WTC11 (cell line): ENCODE measurements at regions not wholly inside any gene's neighbourhood (a gene's known extent, or its start where the extent isn't known, plus 50 kb on each side); places are given as distances from the start of the nearest gene placed in this dataset.

ENCODE experiments used
- ATAC-seq: fragments of 200-7000 bp; cut with Tn5 transposase; 2 replicates; pipeline ENCODE4 v1.10.0; 2021; ENCODE audit warnings: mild to moderate bottlenecking, moderate library complexity
- CTCF ChIA-PET: fragments of 300-600 bp; sonication (Branson Sonifier 250); formaldehyde crosslinking; loops from one replicate; lab custom pipeline; 2021; ENCODE audit warnings: antibody characterized with exemption; lab: Charles Lee
- POLR2A ChIA-PET: fragments of 350-600 bp; sonication (Branson Sonifier 250); formaldehyde crosslinking; loops from one replicate; lab custom pipeline; 2021; ENCODE audit warnings: antibody characterized with exemption; lab: Charles Lee
- DNase-seq: peaks from one replicate; pipeline ENCODE4 v3.0.0; 2021; ENCODE audit warnings: low spot score
- H3K27ac Mint-ChIP-seq: 2 replicates; pipeline ENCODE4 v1.8.0; 2021; ENCODE audit warnings: mixed read lengths
- H3K27me3 Mint-ChIP-seq: 2 replicates; pipeline ENCODE4 v1.8.0; 2021; ENCODE audit warnings: low read depth, mild to moderate bottlenecking, moderate library complexity, mixed read lengths
- H3K36me3 Mint-ChIP-seq: 2 replicates; pipeline ENCODE4 v1.8.0; 2021; ENCODE audit warnings: mixed read lengths
- H3K4me1 Mint-ChIP-seq: 2 replicates; pipeline ENCODE4 v1.8.0; 2022; ENCODE audit warnings: mixed read lengths
- H3K4me3 Mint-ChIP-seq: 2 replicates; pipeline ENCODE4 v1.8.0; 2021; ENCODE audit warnings: mild to moderate bottlenecking, moderate library complexity, mixed read lengths
- H3K9me3 Mint-ChIP-seq: 2 replicates; pipeline ENCODE4 v1.8.0; 2021; ENCODE audit warnings: mixed read lengths
- FOXJ3 ChIP-seq: sonication (generic); formaldehyde crosslinking; IDR thresholded peaks from 2 replicates; pipeline ENCODE4 v1.9.0; 2021; ENCODE audit warnings: missing genetic modification reagents, mild to moderate bottlenecking, borderline replicate concordance
- GABPB1 ChIP-seq: sonication (generic); formaldehyde crosslinking; IDR thresholded peaks from 2 replicates; pipeline ENCODE4 v1.8.1; 2023; ENCODE audit warnings: mild to moderate bottlenecking, missing genetic modification reagents
- GTF2I ChIP-seq: fragments of 250-450 bp; sonication (Bioruptor Pico); conservative IDR thresholded peaks from 2 replicates; pipeline ENCODE4 v1.4.0; 2021; ENCODE audit warnings: mild to moderate bottlenecking
- NFATC4 ChIP-seq: fragments of 250-450 bp; sonication (Bioruptor Pico); IDR thresholded peaks from 2 replicates; pipeline ENCODE4 v1.9.0; 2021; ENCODE audit warnings: mild to moderate bottlenecking
- NFYB ChIP-seq: sonication (generic); formaldehyde crosslinking; conservative IDR thresholded peaks from 2 replicates; pipeline ENCODE4 v1.8.0; 2022; ENCODE audit warnings: low read depth, missing genetic modification reagents
- PRRX2 ChIP-seq: fragments of 250-450 bp; sonication (Bioruptor Pico); IDR thresholded peaks from 2 replicates; pipeline ENCODE4 v1.8.0; 2021; ENCODE audit warnings: mild to moderate bottlenecking
- TCF7 ChIP-seq: sonication (generic); formaldehyde crosslinking; IDR thresholded peaks from 2 replicates; pipeline ENCODE4 v1.8.0; 2022; ENCODE audit warnings: mild to moderate bottlenecking, low read depth, missing genetic modification reagents, moderate library complexity
- TEAD1 ChIP-seq: sonication (generic); formaldehyde crosslinking; IDR thresholded peaks from 2 replicates; pipeline ENCODE4 v1.8.0; 2022; ENCODE audit warnings: mild to moderate bottlenecking, missing genetic modification reagents
- USF1 ChIP-seq: sonication (generic); formaldehyde crosslinking; IDR thresholded peaks from 2 replicates; pipeline ENCODE4 v1.8.0; 2022; ENCODE audit warnings: mild to moderate bottlenecking, missing genetic modification reagents
- ZBTB21 ChIP-seq: sonication (generic); formaldehyde crosslinking; IDR thresholded peaks from 2 replicates; pipeline ENCODE4 v1.8.1; 2023; ENCODE audit warnings: mild to moderate bottlenecking, missing genetic modification reagents, borderline replicate concordance
- ZNF219 ChIP-seq: sonication (generic); formaldehyde crosslinking; IDR thresholded peaks from 2 replicates; pipeline ENCODE4 v1.8.0; 2023; ENCODE audit warnings: missing genetic modification reagents, mild to moderate bottlenecking, borderline replicate concordance
- ZNF232 ChIP-seq: sonication (generic); formaldehyde crosslinking; IDR thresholded peaks from 2 replicates; pipeline ENCODE4 v1.8.0; 2022; ENCODE audit warnings: mild to moderate bottlenecking, missing genetic modification reagents
- ZNF396 ChIP-seq: fragments of 250-450 bp; sonication (Bioruptor Pico); IDR thresholded peaks from 2 replicates; pipeline ENCODE4 v1.8.0; 2021; ENCODE audit warnings: mild to moderate bottlenecking, moderate library complexity, borderline replicate concordance
- ZNF423 ChIP-seq: fragments of 250-450 bp; sonication (Bioruptor Pico); IDR thresholded peaks from 2 replicates; pipeline ENCODE4 v2.1.2; 2022; ENCODE audit warnings: mild to moderate bottlenecking, moderate library complexity
- ZNF671 ChIP-seq: fragments of 250-450 bp; sonication (Bioruptor Pico); IDR thresholded peaks from 2 replicates; pipeline ENCODE4 v1.8.0; 2021; ENCODE audit warnings: mild to moderate bottlenecking
- TF ChIP-seq, protein P1 (sequence below): sonication (generic); formaldehyde crosslinking; IDR thresholded peaks from 2 replicates; pipeline ENCODE4 v1.8.0; 2022; ENCODE audit warnings: mild to moderate bottlenecking, missing genetic modification reagents
- TF ChIP-seq, protein P2 (sequence below): sonication (generic); formaldehyde crosslinking; IDR thresholded peaks from 2 replicates; pipeline ENCODE4 v1.8.0; 2022; ENCODE audit warnings: mild to moderate bottlenecking, missing genetic modification reagents
- TF ChIP-seq, protein P3 (sequence below): sonication (generic); formaldehyde crosslinking; IDR thresholded peaks from 2 replicates; pipeline ENCODE4 v1.8.1; 2022; ENCODE audit warnings: mild to moderate bottlenecking, moderate library complexity, missing genetic modification reagents
- TF ChIP-seq, protein P4 (sequence below): sonication (generic); formaldehyde crosslinking; IDR thresholded peaks from 2 replicates; pipeline ENCODE4 v1.8.1; 2022; ENCODE audit warnings: low read depth, missing genetic modification reagents, borderline replicate concordance

- no peak for TF ChIP-seq ZNF219
- TF ChIP-seq TEAD1 (CRISPR knock-in tag): no peak
- TF ChIP-seq FOXJ3 (CRISPR knock-in tag): no peak
- no peak for TF ChIP-seq GTF2I
- TF ChIP-seq, all 79 proteins: peak for 0
These were observed 187.6 kb downstream of the C11orf87 start (continued) for GRCh38 chr11:109609454-109610185.

- Mint-ChIP-seq H3K27me3 (no peaks in the 10 kb centered on the region), H3K4me3 (no peak overlapping the region), H3K4me1 (no peaks in the 10 kb centered on the region), H3K9me3 (peaks cover 7% of the 10 kb centered on the region), H3K27ac (no peak overlapping the region), H3K36me3 (no peaks in the 10 kb centered on the region)
- ChIA-PET POLR2A (no interaction called here), CTCF (no interaction called here)
- ATAC-seq (no peak), DNase-seq (no peak)
- TF ChIP-seq PRRX2 (CRISPR knock-in tag): no peak
- TF ChIP-seq ZNF232: no peak
- TF ChIP-seq ZNF423: no peak
- TF ChIP-seq ZNF671 (CRISPR knock-in tag): no peak
- no peak for TF ChIP-seq TCF7 (CRISPR knock-in tag)
- TF ChIP-seq GABPB1 (CRISPR knock-in tag): no peak
- TF ChIP-seq, protein P1, sequence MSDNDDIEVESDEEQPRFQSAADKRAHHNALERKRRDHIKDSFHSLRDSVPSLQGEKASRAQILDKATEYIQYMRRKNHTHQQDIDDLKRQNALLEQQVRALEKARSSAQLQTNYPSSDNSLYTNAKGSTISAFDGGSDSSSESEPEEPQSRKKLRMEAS: no peak
- TF ChIP-seq ZNF396 (CRISPR knock-in tag): no peak
- no peak for TF ChIP-seq NFATC4 (CRISPR knock-in tag)
- TF ChIP-seq, protein P2, sequence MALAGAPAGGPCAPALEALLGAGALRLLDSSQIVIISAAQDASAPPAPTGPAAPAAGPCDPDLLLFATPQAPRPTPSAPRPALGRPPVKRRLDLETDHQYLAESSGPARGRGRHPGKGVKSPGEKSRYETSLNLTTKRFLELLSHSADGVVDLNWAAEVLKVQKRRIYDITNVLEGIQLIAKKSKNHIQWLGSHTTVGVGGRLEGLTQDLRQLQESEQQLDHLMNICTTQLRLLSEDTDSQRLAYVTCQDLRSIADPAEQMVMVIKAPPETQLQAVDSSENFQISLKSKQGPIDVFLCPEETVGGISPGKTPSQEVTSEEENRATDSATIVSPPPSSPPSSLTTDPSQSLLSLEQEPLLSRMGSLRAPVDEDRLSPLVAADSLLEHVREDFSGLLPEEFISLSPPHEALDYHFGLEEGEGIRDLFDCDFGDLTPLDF (CRISPR knock-in tag): no peak
- TF ChIP-seq, protein P3, sequence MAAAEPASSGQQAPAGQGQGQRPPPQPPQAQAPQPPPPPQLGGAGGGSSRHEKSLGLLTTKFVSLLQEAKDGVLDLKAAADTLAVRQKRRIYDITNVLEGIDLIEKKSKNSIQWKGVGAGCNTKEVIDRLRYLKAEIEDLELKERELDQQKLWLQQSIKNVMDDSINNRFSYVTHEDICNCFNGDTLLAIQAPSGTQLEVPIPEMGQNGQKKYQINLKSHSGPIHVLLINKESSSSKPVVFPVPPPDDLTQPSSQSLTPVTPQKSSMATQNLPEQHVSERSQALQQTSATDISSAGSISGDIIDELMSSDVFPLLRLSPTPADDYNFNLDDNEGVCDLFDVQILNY (CRISPR knock-in tag): no peak
- TF ChIP-seq USF1 (CRISPR knock-in tag): no peak
These were observed 190.5 kb downstream of the C11orf87 start for GRCh38 chr11:109612496-109612895.

GRCh38 chr11:109619498-109619897, 197.5 kb downstream of the C11orf87 start:
- CTCF ChIA-PET: interaction anchor here (1.4 kb wide), 1 partner anchor 320 kb away, joined by 3 read pairs; no protein-coding TSS in a partner anchor

More at GRCh38 chr11:109619498-109619897, 197.5 kb downstream of the C11orf87 start:
- POLR2A ChIA-PET: no interaction called here
- DNase-seq (no peak), ATAC-seq (no peak)
- no peaks in the 10 kb centered on the region for H3K36me3 Mint-ChIP-seq
- H3K27ac Mint-ChIP-seq: no peak overlapping the region
- peaks cover 10% of the 10 kb centered on the region for H3K9me3 Mint-ChIP-seq
- H3K4me3 Mint-ChIP-seq: no peak overlapping the region
- TF ChIP-seq NFYB (no peak), ZBTB21 (CRISPR knock-in tag) (no peak), TCF7 (CRISPR knock-in tag) (no peak)
- TF ChIP-seq, protein P4, sequence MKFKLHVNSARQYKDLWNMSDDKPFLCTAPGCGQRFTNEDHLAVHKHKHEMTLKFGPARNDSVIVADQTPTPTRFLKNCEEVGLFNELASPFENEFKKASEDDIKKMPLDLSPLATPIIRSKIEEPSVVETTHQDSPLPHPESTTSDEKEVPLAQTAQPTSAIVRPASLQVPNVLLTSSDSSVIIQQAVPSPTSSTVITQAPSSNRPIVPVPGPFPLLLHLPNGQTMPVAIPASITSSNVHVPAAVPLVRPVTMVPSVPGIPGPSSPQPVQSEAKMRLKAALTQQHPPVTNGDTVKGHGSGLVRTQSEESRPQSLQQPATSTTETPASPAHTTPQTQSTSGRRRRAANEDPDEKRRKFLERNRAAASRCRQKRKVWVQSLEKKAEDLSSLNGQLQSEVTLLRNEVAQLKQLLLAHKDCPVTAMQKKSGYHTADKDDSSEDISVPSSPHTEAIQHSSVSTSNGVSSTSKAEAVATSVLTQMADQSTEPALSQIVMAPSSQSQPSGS: no peak
- no peaks in the 10 kb centered on the region for H3K4me1 Mint-ChIP-seq
- H3K27me3 Mint-ChIP-seq: no peaks in the 10 kb centered on the region
